Body of pancreas (tissue), 4 donors: ENCODE measurements at regions not wholly inside any gene's neighbourhood (a gene's known extent, or its start where the extent isn't known, plus 50 kb on each side); places are given as distances from the start of the nearest gene placed in this dataset.
A peak's percentile ranks its signal among the peaks of the same experiment; 100 is the strongest.

Experiments
- ATAC-seq: fragments of 150-250 bp; one replicate; pipeline ENCODE4 v1.9.1; 2016
- DNase-seq, 4 donors: peaks; one replicate each; pipeline ENCODE4 v3.0.0-alpha.2; 2019
- H3K27ac ChIP-seq, 4 donors: fragments of 200-600 bp; sonication (generic); 1 replicate in 3 of 4; 2 replicates in 1 of 4; pipeline versions ENCODE4 v1.5.1 to v1.6.1; 2016 to 2019; ENCODE audit warnings: mild to moderate bottlenecking in 1 of 4, mixed read lengths in 1 of 4, moderate library complexity in 1 of 4
- H3K27me3 ChIP-seq, 2 donors: fragments of 200-600 bp; sonication (generic); one replicate each; pipeline ENCODE4 v1.6.0; 2016; ENCODE audit warnings: mild to moderate bottlenecking in 1 of 2
- H3K36me3 ChIP-seq, 2 donors: fragments of 200-600 bp; sonication (generic); replicated peaks in 1 of 2; 2 replicates each; pipeline ENCODE4 v1.5.1; 2016; ENCODE audit warnings: low read depth in 2 of 2; ENCODE audit not compliant: insufficient read depth in 1 of 2
- H3K4me1 ChIP-seq: fragments of 200-600 bp; sonication (generic); one replicate; pipeline ENCODE4 v1.6.0; 2016
- H3K4me3 ChIP-seq, 2 donors: fragments of 200-600 bp; sonication (generic); 1 replicate in 1 of 2; 2 replicates in 1 of 2; pipeline ENCODE4 v1.5.1; 2016 to 2019
- H3K9me3 ChIP-seq, 3 donors: fragments of 200-600 bp; sonication (generic); 1 replicate in 2 of 3; 2 replicates in 1 of 3; pipeline ENCODE4 v1.5.1; 2016
- POLR2A ChIP-seq, 3 donors: fragments of 450-650 bp; IDR thresholded peaks; one replicate each; pipeline ENCODE4 v1.6.1; 2016; ENCODE audit warnings: antibody characterized with exemption in 3 of 3, mild to moderate bottlenecking in 2 of 3
- WGBS, 2 donors: methylation state at CpG; one replicate each; pipeline ENCODE4 v1.1.5; 2017; 5-methylcytosine and 5-hydroxymethylcytosine counted together
- intact Hi-C: fragments of 100-400 bp; cut with DNase I; formaldehyde crosslinking; loops from one replicate; pipeline ENCODE4 v1.15.1; 2023
- TF ChIP-seq, protein P1 (sequence below), 7 experiments: fragments of 450-650 bp in 4 of 7; fragments of 200-600 bp in 3 of 7; sonication (generic) in 3 of 7; IDR thresholded peaks; one replicate each; pipeline ENCODE4 v1.5.1; 2016 to 2019; ENCODE audit warnings: antibody characterized with exemption in 7 of 7

DNA sequence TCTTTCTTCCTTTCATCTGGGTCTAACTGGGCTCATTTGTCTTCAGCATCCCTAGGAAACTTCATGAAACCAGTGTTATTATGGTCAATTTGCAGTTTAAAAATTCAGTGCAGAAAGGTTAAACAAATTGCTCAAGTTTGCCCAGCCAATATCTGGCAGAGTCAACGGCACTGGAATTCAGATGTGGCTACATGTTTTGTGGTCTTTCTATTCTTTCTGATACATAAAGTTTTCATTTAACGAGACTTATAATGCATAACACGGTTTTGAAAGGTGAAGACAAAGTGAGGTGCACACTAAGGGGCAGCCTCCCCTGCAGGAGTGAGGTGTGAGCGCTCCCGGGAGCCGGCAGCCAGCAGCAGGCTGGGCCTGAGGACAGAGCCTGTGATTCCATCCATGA is 164.6 kb downstream of the RTP5 start:
- WGBS, 2 donors: 79 to 81% methylated on average over 6 of the region's 6 CpGs
- H3K4me3 ChIP-seq: no peak overlapping the region
- no peak overlapping the region for H3K27ac ChIP-seq
- no peaks in the 10 kb centered on the region for H3K9me3 ChIP-seq
- H3K4me1 ChIP-seq: peaks cover 8% of the 10 kb centered on the region
- TF ChIP-seq, protein P1, sequence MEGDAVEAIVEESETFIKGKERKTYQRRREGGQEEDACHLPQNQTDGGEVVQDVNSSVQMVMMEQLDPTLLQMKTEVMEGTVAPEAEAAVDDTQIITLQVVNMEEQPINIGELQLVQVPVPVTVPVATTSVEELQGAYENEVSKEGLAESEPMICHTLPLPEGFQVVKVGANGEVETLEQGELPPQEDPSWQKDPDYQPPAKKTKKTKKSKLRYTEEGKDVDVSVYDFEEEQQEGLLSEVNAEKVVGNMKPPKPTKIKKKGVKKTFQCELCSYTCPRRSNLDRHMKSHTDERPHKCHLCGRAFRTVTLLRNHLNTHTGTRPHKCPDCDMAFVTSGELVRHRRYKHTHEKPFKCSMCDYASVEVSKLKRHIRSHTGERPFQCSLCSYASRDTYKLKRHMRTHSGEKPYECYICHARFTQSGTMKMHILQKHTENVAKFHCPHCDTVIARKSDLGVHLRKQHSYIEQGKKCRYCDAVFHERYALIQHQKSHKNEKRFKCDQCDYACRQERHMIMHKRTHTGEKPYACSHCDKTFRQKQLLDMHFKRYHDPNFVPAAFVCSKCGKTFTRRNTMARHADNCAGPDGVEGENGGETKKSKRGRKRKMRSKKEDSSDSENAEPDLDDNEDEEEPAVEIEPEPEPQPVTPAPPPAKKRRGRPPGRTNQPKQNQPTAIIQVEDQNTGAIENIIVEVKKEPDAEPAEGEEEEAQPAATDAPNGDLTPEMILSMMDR (IDR thresholded peaks at IDR 0.05): no peak
- TF ChIP-seq POLR2A (IDR thresholded peaks at IDR 0.05): no peak
- H3K36me3 ChIP-seq: no peaks in the 10 kb centered on the region
- H3K27me3 ChIP-seq: no peaks in the 10 kb centered on the region
- ATAC-seq: no peak
- no peak for DNase-seq
- intact Hi-C loops: no loop called here

DNA sequence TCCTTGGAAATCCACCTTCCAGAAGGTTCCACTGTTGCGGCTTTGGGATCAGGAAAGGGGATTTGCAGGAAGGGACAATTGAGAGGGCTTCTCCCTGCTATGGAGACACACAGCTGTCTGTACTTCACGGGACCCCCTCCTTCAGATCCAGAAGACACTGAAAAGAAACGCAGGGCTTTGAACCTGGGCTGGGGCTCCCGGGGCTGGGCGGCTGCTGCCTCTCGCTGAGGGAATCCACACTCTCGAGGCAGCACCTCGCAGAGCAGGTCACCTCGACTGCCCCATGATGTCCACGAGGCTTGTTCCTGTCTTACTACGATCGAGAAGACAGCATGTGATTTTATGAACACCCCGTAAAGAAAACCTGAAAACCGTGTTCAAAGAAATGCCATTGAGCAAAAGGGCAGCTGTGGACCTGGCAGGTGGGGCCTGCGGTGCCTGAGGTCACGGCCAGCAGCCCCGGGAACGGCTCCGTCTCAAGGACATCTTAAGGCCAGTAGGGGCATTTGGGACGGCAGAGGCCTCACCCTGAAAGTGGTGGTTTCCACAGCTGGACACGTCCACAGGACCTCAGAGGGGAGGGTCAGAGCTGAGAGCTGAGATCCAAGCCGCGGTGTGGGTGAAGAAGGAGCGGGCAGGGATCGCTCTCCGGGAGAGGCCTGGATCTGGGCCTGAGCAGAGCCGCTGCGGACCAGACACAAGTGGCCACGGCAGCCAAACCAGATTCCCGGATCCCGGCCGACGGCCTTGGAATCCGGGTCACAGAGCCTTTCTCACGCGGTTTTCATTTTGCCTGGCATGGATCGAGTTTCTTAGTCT is 165.7 kb downstream of the RTP5 start:
- Histone ChIP-seq H3K4me3 (no peak overlapping the region), H3K27ac (no peak overlapping the region), H3K27me3 (no peaks in the 10 kb centered on the region), H3K36me3 (no peaks in the 10 kb centered on the region), H3K9me3 (no peaks in the 10 kb centered on the region), H3K4me1 (peaks cover 8% of the 10 kb centered on the region)
- ATAC-seq: peak; percentile 40
- TF ChIP-seq, protein P1 (IDR thresholded peaks at IDR 0.05): no peak
- TF ChIP-seq POLR2A (IDR thresholded peaks at IDR 0.05): no peak
- peak in 2 of 4 donors; percentile 15 to 36 for DNase-seq
- intact Hi-C loops: no loop called here
- whole genome bisulfite sequencing, 2 donors: 58 to 66% methylated on average over 24 to 37 of the region's 37 CpGs

DNA sequence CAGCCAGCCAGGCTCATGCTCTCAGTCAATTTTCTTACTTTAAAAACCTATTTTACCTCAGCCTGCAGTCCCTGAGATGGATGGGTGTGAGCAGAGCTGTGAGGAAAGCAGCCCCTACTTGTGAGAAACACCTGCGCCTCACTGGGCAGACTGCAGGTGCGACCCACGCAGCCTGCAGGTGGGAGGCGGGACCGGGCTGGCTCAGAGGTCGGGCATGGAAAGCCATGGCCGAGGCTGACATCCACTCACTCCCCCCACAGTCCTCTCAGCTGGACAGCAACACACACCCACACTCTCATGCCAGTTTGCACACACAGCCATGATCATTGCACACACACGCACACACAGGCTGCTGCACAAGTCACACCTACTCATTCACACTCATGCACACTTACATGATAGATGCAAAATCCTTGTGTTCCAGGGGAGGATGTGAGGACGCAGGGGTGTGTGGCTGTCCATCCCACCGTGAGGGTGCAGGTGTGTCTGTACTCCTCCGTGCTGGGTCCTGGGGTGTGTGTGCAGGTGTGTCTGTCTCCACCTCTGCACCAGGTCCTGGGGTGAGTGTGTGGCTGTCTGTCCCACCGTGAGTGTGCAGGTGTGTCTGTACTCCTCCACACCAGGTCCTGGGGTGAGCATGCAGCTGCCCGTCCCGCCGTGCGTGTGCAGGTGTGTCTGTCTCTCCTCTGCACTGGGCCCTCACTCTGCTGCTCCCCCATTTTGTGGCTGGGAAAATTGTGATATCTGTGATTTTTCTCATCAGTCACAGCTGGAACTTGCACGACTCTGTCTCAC is 166.5 kb downstream of the RTP5 start:
- ATAC-seq (no peak), DNase-seq (no peak)
- Histone ChIP-seq H3K4me1 (peaks cover 8% of the 10 kb centered on the region), H3K9me3 (no peaks in the 10 kb centered on the region), H3K27me3 (no peaks in the 10 kb centered on the region), H3K4me3 (no peak overlapping the region), H3K27ac (no peak overlapping the region), H3K36me3 (no peaks in the 10 kb centered on the region)
- intact Hi-C loops: no loop called here
- TF ChIP-seq POLR2A (IDR thresholded peaks at IDR 0.05): no peak
- TF ChIP-seq, protein P1 (IDR thresholded peaks at IDR 0.05): no peak
- 64 to 80% methylated on average over 11 to 17 of the region's 17 CpGs for WGBS, 2 donors

DNA sequence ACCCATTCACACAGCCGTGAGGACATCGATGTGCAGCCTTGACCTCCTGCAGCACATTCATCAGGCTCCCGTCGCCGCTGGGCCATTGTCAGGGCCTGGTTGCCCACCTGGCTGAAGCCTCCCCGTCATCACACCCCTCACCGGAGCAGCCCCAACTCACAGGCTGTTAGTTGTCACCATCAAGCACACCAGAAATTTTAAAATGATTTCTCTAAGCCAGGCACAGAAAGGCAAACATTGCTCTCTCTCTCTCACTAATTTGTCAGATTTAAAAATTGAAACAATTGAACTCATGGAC is 167.1 kb downstream of the RTP5 start:
- WGBS, 2 donors: 75 to 89% methylated on average over 7 of the region's 7 CpGs
- H3K27me3 ChIP-seq: no peaks in the 10 kb centered on the region
- H3K27ac ChIP-seq: no peak overlapping the region
- no peak overlapping the region for H3K4me3 ChIP-seq
- no peaks in the 10 kb centered on the region for H3K36me3 ChIP-seq
- peaks cover 8% of the 10 kb centered on the region for H3K4me1 ChIP-seq
- H3K9me3 ChIP-seq: no peaks in the 10 kb centered on the region
- intact Hi-C loops: no loop called here
- DNase-seq: no peak
- TF ChIP-seq, protein P1 (IDR thresholded peaks at IDR 0.05): no peak
- no peak for TF ChIP-seq POLR2A (IDR thresholded peaks at IDR 0.05)
- no peak for ATAC-seq
